ENCODE measurements at regions not wholly inside any gene's neighbourhood (a gene's known extent, or its start where the extent isn't known, plus 50 kb on each side); places are given as distances from the start of the nearest gene placed in this dataset.
A peak's percentile ranks its signal among the peaks of the same experiment; 100 is the strongest.

DNA sequence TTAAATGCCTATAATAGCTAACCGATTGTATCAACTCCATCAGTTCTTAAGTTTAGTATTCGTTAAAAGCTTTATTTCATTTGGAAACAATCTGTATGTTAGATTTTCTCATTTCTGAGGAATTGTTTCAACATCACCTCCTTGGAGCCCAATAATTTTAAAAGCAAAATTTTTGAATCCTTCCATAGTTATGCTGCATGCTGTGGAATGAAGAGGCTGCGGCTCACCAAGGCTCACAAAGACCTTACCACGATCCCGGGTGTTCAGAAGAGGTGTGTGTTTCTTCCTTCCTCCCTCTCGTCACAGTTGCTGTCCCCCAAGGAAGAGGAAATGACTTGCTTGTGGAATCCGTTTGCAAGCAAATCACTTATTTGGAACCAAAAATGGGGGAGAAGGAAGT, 143.8 kb downstream of the FGF1 start:
- DNase-seq (ENCODE audit: low spot score) = no peak
- peaks cover 14 to 49% of the 10 kb centered on the region in 2 donors for H3K4me1 ChIP-seq (ENCODE audit: control insufficient read depth in 1 of 2, low read depth in 2 of 2)
- no peaks in the 10 kb centered on the region for H3K36me3 ChIP-seq
- H3K27me3 ChIP-seq (replicated peaks; ENCODE audit: insufficient read depth) = no peaks in the 10 kb centered on the region
- TF ChIP-seq, protein P1, sequence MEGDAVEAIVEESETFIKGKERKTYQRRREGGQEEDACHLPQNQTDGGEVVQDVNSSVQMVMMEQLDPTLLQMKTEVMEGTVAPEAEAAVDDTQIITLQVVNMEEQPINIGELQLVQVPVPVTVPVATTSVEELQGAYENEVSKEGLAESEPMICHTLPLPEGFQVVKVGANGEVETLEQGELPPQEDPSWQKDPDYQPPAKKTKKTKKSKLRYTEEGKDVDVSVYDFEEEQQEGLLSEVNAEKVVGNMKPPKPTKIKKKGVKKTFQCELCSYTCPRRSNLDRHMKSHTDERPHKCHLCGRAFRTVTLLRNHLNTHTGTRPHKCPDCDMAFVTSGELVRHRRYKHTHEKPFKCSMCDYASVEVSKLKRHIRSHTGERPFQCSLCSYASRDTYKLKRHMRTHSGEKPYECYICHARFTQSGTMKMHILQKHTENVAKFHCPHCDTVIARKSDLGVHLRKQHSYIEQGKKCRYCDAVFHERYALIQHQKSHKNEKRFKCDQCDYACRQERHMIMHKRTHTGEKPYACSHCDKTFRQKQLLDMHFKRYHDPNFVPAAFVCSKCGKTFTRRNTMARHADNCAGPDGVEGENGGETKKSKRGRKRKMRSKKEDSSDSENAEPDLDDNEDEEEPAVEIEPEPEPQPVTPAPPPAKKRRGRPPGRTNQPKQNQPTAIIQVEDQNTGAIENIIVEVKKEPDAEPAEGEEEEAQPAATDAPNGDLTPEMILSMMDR (IDR thresholded peaks at IDR 0.05) = no peak
- H3K9me3 ChIP-seq = no peaks in the 10 kb centered on the region
- H3K4me3 ChIP-seq = no peak overlapping the region
- no peak for ATAC-seq (ENCODE audit: insufficient number of reproducible peaks, low FRiP score, low read depth)
- peak overlapping the region; percentile 14 to 67 for H3K27ac ChIP-seq

DNA sequence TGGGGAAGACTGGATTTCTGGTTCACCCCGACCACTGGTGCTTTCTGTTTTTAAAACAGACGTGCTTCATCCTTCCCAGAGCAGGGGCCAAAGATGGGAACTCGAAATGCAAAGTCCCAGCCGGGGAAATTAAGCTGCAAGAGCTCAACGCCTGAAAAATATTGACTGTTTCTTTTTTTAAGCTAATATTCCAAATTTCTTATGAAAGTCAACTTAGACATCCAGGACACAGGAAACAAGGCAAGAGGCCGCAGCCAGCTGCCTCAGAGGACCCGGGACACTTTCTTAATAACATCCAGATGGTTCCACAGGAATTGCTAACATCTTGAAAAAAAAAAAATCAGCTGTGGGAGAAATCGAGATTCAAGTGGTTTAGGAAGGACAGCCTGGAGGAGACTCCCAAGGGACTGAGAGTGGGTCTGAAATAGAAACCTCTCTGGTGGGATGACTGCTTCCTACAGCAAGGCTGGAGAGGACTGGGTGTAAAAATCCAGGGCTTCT, 144.9 kb downstream of the FGF1 start:
- ATAC-seq (ENCODE audit: insufficient number of reproducible peaks, low FRiP score, low read depth) (no peak), DNase-seq (ENCODE audit: low spot score) (no peak)
- Histone ChIP-seq H3K27ac (peak overlapping the region in 1 of 2 donors; percentile 34), H3K4me1 (ENCODE audit: control insufficient read depth in 1 of 2, low read depth in 2 of 2) (peaks cover 14 to 49% of the 10 kb centered on the region in 2 donors), H3K36me3 (no peaks in the 10 kb centered on the region), H3K4me3 (no peak overlapping the region), H3K27me3 (replicated peaks; ENCODE audit: insufficient read depth) (no peaks in the 10 kb centered on the region), H3K9me3 (no peaks in the 10 kb centered on the region)
- TF ChIP-seq, protein P1 (IDR thresholded peaks at IDR 0.05) = no peak

DNA sequence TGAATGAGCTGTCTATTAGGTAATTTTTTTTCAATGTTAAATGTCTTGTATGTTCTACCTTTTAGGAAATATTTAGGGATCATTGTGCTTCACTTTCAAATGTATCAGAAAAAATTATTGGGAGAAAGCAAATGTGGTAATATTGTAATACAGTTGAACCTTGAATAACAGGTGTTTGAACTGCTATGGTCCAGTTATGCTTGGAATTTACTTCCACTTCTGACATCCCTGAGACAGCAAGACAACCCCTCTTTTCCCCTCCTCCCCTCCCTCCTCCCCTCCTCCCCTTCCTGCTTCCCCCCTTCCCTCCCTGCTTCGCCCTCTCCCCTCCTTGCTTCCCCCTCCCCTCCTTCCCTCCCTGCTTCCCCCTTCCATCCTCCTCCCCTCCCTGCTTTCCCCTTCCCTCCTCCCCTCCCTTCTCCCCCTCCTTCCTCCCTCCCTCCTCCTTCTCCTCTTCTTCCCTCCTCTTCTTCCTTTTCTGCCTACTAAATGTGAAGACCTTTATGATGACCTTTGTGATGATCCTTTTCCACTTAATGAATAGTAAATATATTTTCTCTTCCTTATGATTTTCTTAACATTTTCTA, 146.6 kb downstream of the FGF1 start:
- Histone ChIP-seq H3K4me1 (ENCODE audit: control insufficient read depth in 1 of 2, low read depth in 2 of 2) (peaks cover 10 to 36% of the 10 kb centered on the region in 2 donors), H3K4me3 (no peak overlapping the region), H3K36me3 (no peaks in the 10 kb centered on the region), H3K27ac (no peak overlapping the region), H3K27me3 (replicated peaks; ENCODE audit: insufficient read depth) (no peaks in the 10 kb centered on the region), H3K9me3 (peaks cover 4% of the 10 kb centered on the region)
- ATAC-seq (ENCODE audit: insufficient number of reproducible peaks, low FRiP score, low read depth) (no peak), DNase-seq (ENCODE audit: low spot score) (no peak)
- TF ChIP-seq, protein P1 (IDR thresholded peaks at IDR 0.05) = no peak

DNA sequence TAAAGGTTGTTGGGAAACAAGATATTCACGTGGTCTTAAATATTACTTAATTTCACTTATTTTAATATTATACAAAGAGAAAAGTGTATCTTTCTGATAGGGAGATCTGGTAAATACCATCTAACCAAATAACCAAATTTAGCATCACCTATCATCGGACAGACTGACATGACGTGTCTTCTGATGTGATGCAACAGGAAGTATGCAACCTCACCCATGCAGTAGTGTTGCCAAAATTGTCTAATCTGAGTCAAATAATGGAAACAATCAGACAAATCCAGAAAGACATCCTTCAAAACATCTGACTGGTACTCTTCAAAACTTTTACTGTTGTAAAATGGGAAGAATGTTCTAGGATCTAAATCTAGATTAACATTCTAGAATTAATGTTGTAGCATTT, 148.0 kb downstream of the FGF1 start:
- Histone ChIP-seq H3K27me3 (replicated peaks; ENCODE audit: insufficient read depth) (no peaks in the 10 kb centered on the region), H3K36me3 (no peaks in the 10 kb centered on the region), H3K27ac (no peak overlapping the region), H3K4me1 (ENCODE audit: control insufficient read depth in 1 of 2, low read depth in 2 of 2) (peaks cover 10 to 23% of the 10 kb centered on the region in 2 donors), H3K9me3 (peaks cover 4% of the 10 kb centered on the region), H3K4me3 (no peak overlapping the region)
- ATAC-seq (ENCODE audit: insufficient number of reproducible peaks, low FRiP score, low read depth) (no peak), DNase-seq (ENCODE audit: low spot score) (no peak)
- TF ChIP-seq, protein P1 (IDR thresholded peaks at IDR 0.05) = no peak

DNA sequence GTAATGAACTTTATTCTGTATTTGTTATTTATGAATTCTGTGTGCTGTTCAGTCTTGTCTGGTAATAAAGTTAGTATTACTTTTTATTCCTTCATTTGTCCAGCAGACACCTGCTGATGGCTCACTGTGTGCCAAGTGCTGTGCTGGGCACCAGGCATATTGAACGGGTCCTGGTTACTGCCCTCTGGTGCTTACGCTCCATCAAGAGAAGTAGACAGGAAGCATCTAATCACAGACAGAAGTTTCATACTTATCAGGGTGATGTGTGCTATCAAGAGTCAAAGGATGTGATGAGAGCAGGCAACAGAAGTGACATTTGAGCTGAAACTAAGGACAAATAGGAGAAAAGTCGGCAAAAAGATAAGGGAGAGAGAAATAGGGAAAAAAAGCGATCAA, 153.1 kb downstream of the FGF1 start:
- Histone ChIP-seq H3K36me3 (no peaks in the 10 kb centered on the region), H3K9me3 (peaks cover 4% of the 10 kb centered on the region), H3K27me3 (replicated peaks; ENCODE audit: insufficient read depth) (no peaks in the 10 kb centered on the region), H3K4me3 (no peak overlapping the region), H3K27ac (no peak overlapping the region), H3K4me1 (ENCODE audit: control insufficient read depth in 1 of 2, low read depth in 2 of 2) (no peaks in the 10 kb centered on the region)
- DNase-seq (ENCODE audit: low spot score) (no peak), ATAC-seq (ENCODE audit: insufficient number of reproducible peaks, low FRiP score, low read depth) (no peak)
- TF ChIP-seq, protein P1 (IDR thresholded peaks at IDR 0.05) = no peak
